Endothelial cell of umbilical vein (primary cell): ENCODE measurements at regions not wholly inside any gene's neighbourhood (a gene's known extent, or its start where the extent isn't known, plus 50 kb on each side); places are given as distances from the start of the nearest gene placed in this dataset.

Source experiments
- EZH2 ChIP-seq: IDR thresholded peaks from 2 replicates; pipeline ENCODE4 v1.6.1; 2012; ENCODE audit warnings: borderline replicate concordance, low read depth, mild to moderate bottlenecking, moderate library complexity, low read length, inconsistent platforms; ENCODE audit not compliant: severe bottlenecking
- FOS ChIP-seq: IDR thresholded peaks from 2 replicates; pipeline ENCODE4 v1.6.1; 2011; ENCODE audit warnings: mild to moderate bottlenecking, low read length, moderate library complexity, borderline replicate concordance; ENCODE audit not compliant: insufficient read depth
- GATA2 ChIP-seq: IDR thresholded peaks from 2 replicates; pipeline ENCODE4 v1.7.0; 2011; ENCODE audit warnings: low read depth, mild to moderate bottlenecking, moderate library complexity, mixed read lengths, low read length; ENCODE audit not compliant: insufficient read length, insufficient read depth
- MYC ChIP-seq: IDR thresholded peaks from one replicate; pipeline ENCODE4 v1.6.1; 2011; ENCODE audit warnings: mild to moderate bottlenecking, low read depth, low read length
- POLR2A ChIP-seq: IDR thresholded peaks from 2 replicates; pipeline ENCODE4 v1.6.1; 2012; ENCODE audit warnings: low read depth, mild to moderate bottlenecking, control low read depth, low read length
- POLR2AphosphoS5 ChIP-seq: IDR thresholded peaks from 2 replicates; pipeline ENCODE4 v1.6.1; 2012; ENCODE audit warnings: low read depth, mild to moderate bottlenecking, control low read depth, low read length, moderate library complexity; ENCODE audit not compliant: insufficient read depth
- TF ChIP-seq, protein P1 (sequence below), 2 donors: IDR thresholded peaks; 1 replicate in 1 of 2; 2 replicates in 1 of 2; pipeline ENCODE4 v1.5.1; 2011; ENCODE audit warnings: low read length in 2 of 2, mild to moderate bottlenecking in 2 of 2, moderate library complexity in 2 of 2, control low read depth in 1 of 2, inconsistent platforms in 1 of 2, low read depth in 1 of 2; ENCODE audit not compliant: insufficient read depth in 1 of 2; ENCODE audit errors: extremely low read depth in 1 of 2
- TF ChIP-seq, protein P2 (sequence below): IDR thresholded peaks from 2 replicates; pipeline ENCODE4 v1.6.1; 2011; ENCODE audit not compliant: insufficient read depth, insufficient read length

DNA sequence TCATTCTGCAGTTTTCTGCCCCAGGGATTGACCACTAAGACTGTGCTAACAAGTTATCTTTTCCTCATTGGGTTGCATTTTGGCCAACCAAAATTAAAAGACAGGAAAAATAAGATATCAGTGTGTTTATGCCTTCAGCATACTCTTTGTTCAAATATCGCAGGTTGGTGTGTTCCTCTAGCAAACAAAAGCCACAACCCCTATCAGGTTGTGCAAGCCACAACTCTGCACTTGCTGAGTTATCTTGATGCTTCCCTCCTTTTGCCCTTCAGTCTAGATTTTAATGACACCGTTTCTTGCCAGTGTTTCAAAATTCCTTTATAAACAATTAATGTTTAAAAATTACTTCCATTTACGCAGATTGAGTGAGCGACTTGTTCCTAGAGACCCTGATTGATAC lies 1164.2 kb downstream of the NSUN3 start:
- TF ChIP-seq FOS (no peak), POLR2AphosphoS5 (no peak), EZH2 (no peak), POLR2A (no peak), GATA2 (no peak), MYC (no peak)
- TF ChIP-seq, protein P1, sequence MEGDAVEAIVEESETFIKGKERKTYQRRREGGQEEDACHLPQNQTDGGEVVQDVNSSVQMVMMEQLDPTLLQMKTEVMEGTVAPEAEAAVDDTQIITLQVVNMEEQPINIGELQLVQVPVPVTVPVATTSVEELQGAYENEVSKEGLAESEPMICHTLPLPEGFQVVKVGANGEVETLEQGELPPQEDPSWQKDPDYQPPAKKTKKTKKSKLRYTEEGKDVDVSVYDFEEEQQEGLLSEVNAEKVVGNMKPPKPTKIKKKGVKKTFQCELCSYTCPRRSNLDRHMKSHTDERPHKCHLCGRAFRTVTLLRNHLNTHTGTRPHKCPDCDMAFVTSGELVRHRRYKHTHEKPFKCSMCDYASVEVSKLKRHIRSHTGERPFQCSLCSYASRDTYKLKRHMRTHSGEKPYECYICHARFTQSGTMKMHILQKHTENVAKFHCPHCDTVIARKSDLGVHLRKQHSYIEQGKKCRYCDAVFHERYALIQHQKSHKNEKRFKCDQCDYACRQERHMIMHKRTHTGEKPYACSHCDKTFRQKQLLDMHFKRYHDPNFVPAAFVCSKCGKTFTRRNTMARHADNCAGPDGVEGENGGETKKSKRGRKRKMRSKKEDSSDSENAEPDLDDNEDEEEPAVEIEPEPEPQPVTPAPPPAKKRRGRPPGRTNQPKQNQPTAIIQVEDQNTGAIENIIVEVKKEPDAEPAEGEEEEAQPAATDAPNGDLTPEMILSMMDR (IDR thresholded peaks at IDR 0.05; ENCODE audit: extremely low read depth in 1 of 2, insufficient read depth in 1 of 2, low read depth in 1 of 2, low read length in 2 of 2), result no peak
- TF ChIP-seq, protein P2, sequence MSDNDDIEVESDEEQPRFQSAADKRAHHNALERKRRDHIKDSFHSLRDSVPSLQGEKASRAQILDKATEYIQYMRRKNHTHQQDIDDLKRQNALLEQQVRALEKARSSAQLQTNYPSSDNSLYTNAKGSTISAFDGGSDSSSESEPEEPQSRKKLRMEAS, result no peak
